Keratinocyte (primary cell): ENCODE measurements at regions not wholly inside any gene's neighbourhood (a gene's known extent, or its start where the extent isn't known, plus 50 kb on each side); places are given as distances from the start of the nearest gene placed in this dataset.

Experiments
- CTCF ChIP-seq, 3 experiments: IDR thresholded peaks in 1 of 3; conservative IDR thresholded peaks in 1 of 3; optimal IDR thresholded peaks in 1 of 3; 2 replicates in 2 of 3; 3 replicates in 1 of 3; pipeline versions ENCODE3 to v1.5.1; 2011; ENCODE audit warnings: low read length in 3 of 3, mild to moderate bottlenecking in 3 of 3, moderate library complexity in 2 of 3, control low read depth in 1 of 3, inconsistent platforms in 1 of 3; ENCODE audit not compliant: insufficient read depth in 2 of 3; ENCODE audit errors: extremely low read depth in 1 of 3
- EZH2 ChIP-seq: IDR thresholded peaks from one replicate; pipeline ENCODE4 v1.6.1; 2012; ENCODE audit warnings: inconsistent platforms, mild to moderate bottlenecking, low read length, moderate library complexity

GRCh38 chr13:82993417-82993816 is 888.9 kb downstream of the SLITRK1 start:
- no peak for TF ChIP-seq CTCF (optimal IDR thresholded peaks at IDR 0.05 in 1 of 3, IDR thresholded peaks at IDR 0.05 in 1 of 3, conservative IDR thresholded peaks at IDR 0.05 in 1 of 3; ENCODE audit: extremely low read depth in 1 of 3, insufficient read depth in 2 of 3, low read length in 3 of 3)
- TF ChIP-seq EZH2 = no peak
